SK-N-SH (cell line): ENCODE measurements at regions not wholly inside any gene's neighbourhood (a gene's known extent, or its start where the extent isn't known, plus 50 kb on each side); places are given as distances from the start of the nearest gene placed in this dataset.

Experiments
- CTCF ChIA-PET: fragments of 300-600, 350-600 bp; formaldehyde crosslinking; extraction: SDS; loops from one replicate; lab custom pipeline; 2021; lab: Yijun Ruan, JAX
- POLR2A ChIA-PET: fragments of 350-600 bp; sonication (Branson Sonifier 250); formaldehyde crosslinking; extraction: SDS; loops from one replicate; lab custom pipeline; 2020; ENCODE audit warnings: antibody characterized with exemption, inconsistent platforms; lab: Yijun Ruan, JAX
- DNase-seq: peaks from one replicate; pipeline ENCODE4 v3.0.0; 2012
- H2AFZ ChIP-seq: fragments of 200-600 bp; sonication (generic); 2 replicates; pipeline ENCODE4 v1.8.1; 2016; ENCODE audit warnings: antibody characterized with exemption, mild to moderate bottlenecking, low read depth
- H3F3A ChIP-seq: fragments of 200-600 bp; sonication (generic); replicated peaks from 2 replicates; pipeline ENCODE3; 2016; ENCODE audit warnings: antibody characterized with exemption, mild to moderate bottlenecking; ENCODE audit not compliant: insufficient read depth
- H3K27ac ChIP-seq, 2 experiments: fragments of 200-500 bp in 1 of 2; fragments of 200-600 bp in 1 of 2; sonication (Bioruptor generic) in 1 of 2; sonication (generic), shearing (Covaris generic) in 1 of 2; 2 replicates each; pipeline versions ENCODE4 v1.5.1 to v1.6.1; 2014 to 2016; ENCODE audit warnings: low read depth in 2 of 2, inconsistent platforms in 1 of 2, low read length in 1 of 2, mild to moderate bottlenecking in 1 of 2, mixed read lengths in 1 of 2
- H3K27me3 ChIP-seq: fragments of 200-600 bp; sonication (generic), shearing (Covaris generic); 2 replicates; pipeline ENCODE4 v1.6.1; 2016; ENCODE audit warnings: mixed run types; ENCODE audit not compliant: insufficient read depth
- H3K36me3 ChIP-seq, 2 experiments: fragments of 200-500 bp in 1 of 2; fragments of 200-600 bp in 1 of 2; sonication (Bioruptor generic) in 1 of 2; sonication (generic) in 1 of 2; replicated peaks in 1 of 2; 2 replicates each; pipeline versions ENCODE3 to v1.5.1; 2014 to 2016; ENCODE audit warnings: low read length in 1 of 2, mild to moderate bottlenecking in 1 of 2; ENCODE audit not compliant: insufficient read depth in 2 of 2, control insufficient read depth in 1 of 2
- H3K4me1 ChIP-seq, 2 experiments: fragments of 200-500 bp in 1 of 2; fragments of 200-600 bp in 1 of 2; sonication (Bioruptor generic) in 1 of 2; sonication (generic), shearing (Covaris generic) in 1 of 2; 2 replicates each; pipeline versions ENCODE4 v1.5.1 to v1.6.1; 2014 to 2016; ENCODE audit warnings: low read depth in 1 of 2, low read length in 1 of 2, mixed run types in 1 of 2; ENCODE audit not compliant: insufficient read depth in 2 of 2, control insufficient read depth in 1 of 2
- H3K4me2 ChIP-seq: fragments of 200-600 bp; sonication (generic), shearing (Covaris generic); 2 replicates; pipeline ENCODE4 v1.6.1; 2017; ENCODE audit warnings: mixed run types
- H3K4me3 ChIP-seq, 2 experiments: fragments of 200-500 bp in 1 of 2; fragments of 200-600 bp in 1 of 2; sonication (Bioruptor generic) in 1 of 2; sonication (generic), shearing (Covaris generic) in 1 of 2; 2 replicates each; pipeline versions ENCODE4 v1.5.1 to v1.8.1; 2014 to 2016; ENCODE audit warnings: low read depth in 2 of 2, inconsistent platforms in 1 of 2, low read length in 1 of 2, mild to moderate bottlenecking in 1 of 2, mixed read lengths in 1 of 2, moderate library complexity in 1 of 2
- H3K79me2 ChIP-seq: fragments of 200-600 bp; sonication (generic); 2 replicates; pipeline ENCODE4 v1.8.1; 2017; ENCODE audit warnings: mild to moderate bottlenecking; ENCODE audit not compliant: insufficient read depth
- H3K9ac ChIP-seq: fragments of 200-600 bp; sonication (generic); 2 replicates; pipeline ENCODE4 v1.6.1; 2017; ENCODE audit warnings: mixed run types
- H3K9me2 ChIP-seq: fragments of 200-600 bp; sonication (generic); 2 replicates; pipeline ENCODE4 v1.6.1; 2017; ENCODE audit warnings: mixed run types
- H3K9me3 ChIP-seq: fragments of 200-600 bp; sonication (generic); 2 replicates; pipeline ENCODE4 v1.6.1; 2017; ENCODE audit warnings: mixed run types, mild to moderate bottlenecking, moderate library complexity
- H4K20me1 ChIP-seq: fragments of 200-600 bp; sonication (generic); 2 replicates; pipeline ENCODE4 v1.6.1; 2017; ENCODE audit warnings: mild to moderate bottlenecking, mixed run types; ENCODE audit not compliant: insufficient read depth
- CHD2 ChIP-seq: fragments of 150-350 bp; IDR thresholded peaks from 2 replicates; pipeline ENCODE4 v1.6.1; 2018; ENCODE audit warnings: low read length; ENCODE audit not compliant: partially characterized antibody
- ELF1 ChIP-seq: IDR thresholded peaks from 2 replicates; pipeline ENCODE4 v1.4.0; 2012
- FOSL2 ChIP-seq: IDR thresholded peaks from 2 replicates; pipeline ENCODE4 v1.4.0; 2012; ENCODE audit warnings: low read depth, mild to moderate bottlenecking, moderate library complexity, borderline replicate concordance
- GATA2 ChIP-seq: sonication (generic); formaldehyde crosslinking; IDR thresholded peaks from 2 replicates; pipeline ENCODE4 v1.5.0; 2020; ENCODE audit warnings: mild to moderate bottlenecking, missing genetic modification reagents
- IRF3 ChIP-seq: fragments of 150-350 bp; IDR thresholded peaks from 2 replicates; pipeline ENCODE4 v1.6.1; 2016; ENCODE audit warnings: mild to moderate bottlenecking, low read depth, low read length
- MEF2A ChIP-seq: IDR thresholded peaks from 2 replicates; pipeline ENCODE4 v1.4.0; 2012; ENCODE audit warnings: low read depth, borderline replicate concordance
- NFIC ChIP-seq: IDR thresholded peaks from 2 replicates; pipeline ENCODE4 v1.4.0; 2012; ENCODE audit warnings: borderline replicate concordance
- PBX3 ChIP-seq: IDR thresholded peaks from 2 replicates; pipeline ENCODE4; 2012
- RAD21 ChIP-seq: IDR thresholded peaks from 2 replicates; pipeline ENCODE4 v1.6.1; 2012; ENCODE audit warnings: mild to moderate bottlenecking, low read length
- RFX5 ChIP-seq: IDR thresholded peaks from 2 replicates; pipeline ENCODE4 v1.6.1; 2012; ENCODE audit warnings: mild to moderate bottlenecking, improper control_type of control experiment, low read length
- RXRA ChIP-seq: IDR thresholded peaks from 2 replicates; pipeline ENCODE4 v1.4.0; 2012; ENCODE audit warnings: low read depth, mild to moderate bottlenecking, borderline replicate concordance
- SIN3A ChIP-seq: IDR thresholded peaks from 2 replicates; pipeline ENCODE4 v1.6.1; 2012; ENCODE audit warnings: low read depth, mild to moderate bottlenecking, low read length, moderate library complexity, borderline replicate concordance
- YY1 ChIP-seq: IDR thresholded peaks from 2 replicates; pipeline ENCODE4 v1.4.0; 2012; ENCODE audit warnings: low read depth, mild to moderate bottlenecking
- WGBS: methylation state at CpG from one replicate; pipeline ENCODE4 v1.1.6; 2017; ENCODE audit warnings: low lambda C conversion rate; 5-methylcytosine and 5-hydroxymethylcytosine counted together
- TF ChIP-seq, protein P1 (sequence below): IDR thresholded peaks from 2 replicates; pipeline ENCODE4 v1.4.0; 2012; ENCODE audit warnings: low read depth, borderline replicate concordance
- TF ChIP-seq, protein P2 (sequence below): IDR thresholded peaks from 2 replicates; pipeline ENCODE4 v1.4.0; 2012; ENCODE audit warnings: low read depth, borderline replicate concordance

- no peak overlapping the region for H3K9ac ChIP-seq
- H3K79me2 ChIP-seq = no peaks in the 10 kb centered on the region
- no peak overlapping the region for H3K27ac ChIP-seq
- no peaks in the 10 kb centered on the region for H3F3A ChIP-seq
- no peaks in the 10 kb centered on the region for H4K20me1 ChIP-seq
- no peak overlapping the region for H3K4me3 ChIP-seq
- H3K9me3 ChIP-seq = no peaks in the 10 kb centered on the region; the same call in 1 of the 2 replicates
- WGBS = 22% methylated on average over 3 of the region's 3 CpGs
- no peaks in the 10 kb centered on the region for H3K9me2 ChIP-seq
- CTCF ChIA-PET = no interaction called here
- no peak overlapping the region for H3K4me2 ChIP-seq
- no peak overlapping the region for H2AFZ ChIP-seq
- H3K27me3 ChIP-seq = no peaks in the 10 kb centered on the region
- POLR2A ChIA-PET = no interaction called here
- DNase-seq = no peak
- H3K36me3 ChIP-seq = no peaks in the 10 kb centered on the region
- H3K4me1 ChIP-seq = no peaks in the 10 kb centered on the region
- TF ChIP-seq, protein P1, sequence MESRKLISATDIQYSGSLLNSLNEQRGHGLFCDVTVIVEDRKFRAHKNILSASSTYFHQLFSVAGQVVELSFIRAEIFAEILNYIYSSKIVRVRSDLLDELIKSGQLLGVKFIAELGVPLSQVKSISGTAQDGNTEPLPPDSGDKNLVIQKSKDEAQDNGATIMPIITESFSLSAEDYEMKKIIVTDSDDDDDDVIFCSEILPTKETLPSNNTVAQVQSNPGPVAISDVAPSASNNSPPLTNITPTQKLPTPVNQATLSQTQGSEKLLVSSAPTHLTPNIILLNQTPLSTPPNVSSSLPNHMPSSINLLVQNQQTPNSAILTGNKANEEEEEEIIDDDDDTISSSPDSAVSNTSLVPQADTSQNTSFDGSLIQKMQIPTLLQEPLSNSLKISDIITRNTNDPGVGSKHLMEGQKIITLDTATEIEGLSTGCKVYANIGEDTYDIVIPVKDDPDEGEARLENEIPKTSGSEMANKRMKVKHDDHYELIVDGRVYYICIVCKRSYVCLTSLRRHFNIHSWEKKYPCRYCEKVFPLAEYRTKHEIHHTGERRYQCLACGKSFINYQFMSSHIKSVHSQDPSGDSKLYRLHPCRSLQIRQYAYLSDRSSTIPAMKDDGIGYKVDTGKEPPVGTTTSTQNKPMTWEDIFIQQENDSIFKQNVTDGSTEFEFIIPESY = no peak
Measured at GRCh38 chr2:4324531-4324930, 621.2 kb downstream of the DCDC2C start.

DNA sequence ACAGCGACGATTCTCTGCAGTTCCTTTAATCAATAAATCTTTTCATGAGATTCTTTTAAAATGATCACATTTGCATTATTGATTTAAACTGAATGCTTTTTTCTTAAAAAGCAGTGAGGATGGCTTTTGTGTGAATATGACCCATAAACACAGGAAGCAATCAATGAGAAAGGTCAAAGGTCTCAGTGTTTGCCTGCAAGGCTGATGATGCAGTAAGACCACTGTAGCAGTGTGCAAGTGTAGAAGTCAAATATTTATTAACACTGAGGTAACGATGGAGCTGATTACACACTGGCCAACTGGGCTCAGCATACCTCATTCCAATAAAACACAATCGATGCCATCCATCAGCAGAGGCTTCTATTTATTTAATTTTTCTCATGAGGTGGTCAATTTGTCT is 633.5 kb downstream of the DCDC2C start:
- no peak for DNase-seq
- Histone ChIP-seq H3K9ac (no peak overlapping the region), H3K27me3 (no peaks in the 10 kb centered on the region), H3F3A (no peaks in the 10 kb centered on the region), H3K9me3 (peaks cover 12% of the 10 kb centered on the region), H3K36me3 (no peaks in the 10 kb centered on the region), H4K20me1 (no peaks in the 10 kb centered on the region), H3K4me2 (no peak overlapping the region), H3K27ac (no peak overlapping the region), H3K79me2 (no peaks in the 10 kb centered on the region), H3K9me2 (no peaks in the 10 kb centered on the region), H2AFZ (no peak overlapping the region), H3K4me1 (no peaks in the 10 kb centered on the region), H3K4me3 (no peak overlapping the region)
- POLR2A ChIA-PET = no interaction called here
- CTCF ChIA-PET = no interaction called here
- no peak for TF ChIP-seq MEF2A
- no peak for TF ChIP-seq GATA2 (CRISPR knock-in tag)
- no peak for TF ChIP-seq YY1
- TF ChIP-seq RAD21 = no peak
- TF ChIP-seq ELF1 = no peak
- TF ChIP-seq, protein P2, sequence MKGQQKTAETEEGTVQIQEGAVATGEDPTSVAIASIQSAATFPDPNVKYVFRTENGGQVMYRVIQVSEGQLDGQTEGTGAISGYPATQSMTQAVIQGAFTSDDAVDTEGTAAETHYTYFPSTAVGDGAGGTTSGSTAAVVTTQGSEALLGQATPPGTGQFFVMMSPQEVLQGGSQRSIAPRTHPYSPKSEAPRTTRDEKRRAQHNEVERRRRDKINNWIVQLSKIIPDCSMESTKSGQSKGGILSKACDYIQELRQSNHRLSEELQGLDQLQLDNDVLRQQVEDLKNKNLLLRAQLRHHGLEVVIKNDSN = no peak
- TF ChIP-seq RFX5 = no peak
- no peak for TF ChIP-seq RXRA
- no peak for TF ChIP-seq NFIC
- no peak for TF ChIP-seq IRF3
- TF ChIP-seq CHD2 = no peak
- TF ChIP-seq, protein P1 = no peak
- no peak for TF ChIP-seq SIN3A
- no peak for TF ChIP-seq FOSL2
- TF ChIP-seq PBX3 = no peak
- WGBS = 16% methylated on average over 4 of the region's 4 CpGs
